ENCODE measurements at regions not wholly inside any gene's neighbourhood (a gene's known extent, or its start where the extent isn't known, plus 50 kb on each side); places are given as distances from the start of the nearest gene placed in this dataset.

- DNase-seq (ENCODE audit: low read depth in 3 of 3, low spot score in 2 of 3) = no peak
These were observed 282.6 kb downstream of the IRF8 start for GRCh38 chr16:86181526-86181925.

- no peak for DNase-seq (ENCODE audit: low read depth in 3 of 3, low spot score in 2 of 3)
These were observed 285.2 kb downstream of the IRF8 start for GRCh38 chr16:86184185-86184584.

DNA sequence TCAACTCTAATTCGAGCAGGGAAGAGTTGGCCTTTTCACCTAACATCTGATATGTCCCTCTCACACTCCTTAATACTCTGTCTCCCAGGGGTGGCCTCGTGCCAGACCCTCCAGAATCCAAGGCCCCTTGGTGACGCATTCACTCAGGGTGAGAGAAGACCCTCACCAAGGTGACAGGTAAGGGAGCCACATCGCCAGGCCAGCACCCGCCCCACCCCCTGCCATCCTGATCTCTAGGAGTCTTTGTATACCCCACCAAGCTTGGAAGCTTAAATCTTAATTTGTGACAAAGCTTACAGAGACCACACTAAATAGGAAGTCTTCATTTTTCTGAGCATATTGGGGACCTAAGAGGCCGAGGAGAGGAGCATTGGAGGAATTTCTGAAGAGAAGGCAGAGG, 286.1 kb downstream of the IRF8 start:
- no peak for DNase-seq (ENCODE audit: low read depth in 3 of 3, low spot score in 2 of 3)

DNA sequence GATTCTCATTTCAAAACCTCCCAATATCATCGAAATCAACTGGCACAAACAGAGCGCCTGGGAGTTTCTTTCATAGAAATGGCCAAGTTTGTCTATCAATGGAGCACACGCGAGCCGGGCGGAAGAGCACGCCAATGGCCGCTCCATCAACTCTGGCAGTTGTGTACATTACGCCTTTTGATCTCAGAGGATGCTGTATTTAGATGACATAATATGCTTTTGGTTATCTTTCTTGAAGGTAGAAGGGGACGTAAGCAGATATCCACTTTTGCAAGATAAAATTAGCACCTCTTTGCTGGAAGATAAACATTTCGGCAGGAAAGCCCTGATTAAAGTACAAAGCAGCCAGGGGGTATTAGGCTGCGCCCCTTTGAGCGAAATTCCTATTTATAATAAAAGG, 287.4 kb downstream of the IRF8 start:
- no peak for DNase-seq (ENCODE audit: low read depth in 3 of 3, low spot score in 2 of 3)

- no peak for DNase-seq (ENCODE audit: low read depth in 3 of 3, low spot score in 2 of 3)
These were observed 291.0 kb downstream of the IRF8 start for GRCh38 chr16:86189934-86190333.

GRCh38 chr16:86191663-86192062, 292.7 kb downstream of the IRF8 start:
- no peak for DNase-seq (ENCODE audit: low read depth in 3 of 3, low spot score in 2 of 3)

DNA sequence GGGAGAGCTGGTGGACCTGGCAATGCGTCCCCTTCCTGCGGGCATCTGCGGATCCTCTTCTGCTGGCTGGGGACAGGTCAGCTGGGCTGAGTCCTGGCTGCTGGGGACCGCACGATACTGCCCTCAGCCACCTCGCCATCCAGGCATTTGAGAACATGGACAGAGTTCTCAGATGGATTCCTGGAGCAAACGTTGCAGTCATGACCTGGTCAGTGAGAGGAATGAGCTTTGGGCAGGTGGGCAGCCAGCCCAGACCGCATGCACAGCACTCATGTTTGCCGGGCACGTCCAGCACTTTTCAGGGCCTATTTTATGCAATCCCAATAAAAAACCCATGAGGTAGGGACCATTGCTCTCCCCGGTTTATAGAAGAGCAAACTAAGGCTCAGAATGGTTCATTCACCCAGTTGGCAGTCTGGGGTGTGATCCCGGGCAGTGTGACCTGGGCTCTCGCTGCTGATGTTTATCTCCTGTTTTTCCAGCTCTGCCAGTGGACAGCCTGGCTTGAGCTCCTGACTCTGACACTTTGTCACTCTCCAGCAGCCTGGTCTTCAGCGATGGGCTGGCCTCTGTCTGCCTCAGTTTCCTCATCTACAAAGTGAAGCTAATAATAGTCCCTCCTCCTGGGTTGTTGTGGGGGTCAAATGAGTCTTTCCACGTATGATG, 294.7 kb downstream of the IRF8 start:
- DNase-seq (ENCODE audit: low read depth in 3 of 3, low spot score in 2 of 3) = no peak

- DNase-seq (ENCODE audit: low read depth in 3 of 3, low spot score in 2 of 3) = no peak
These were observed 297.1 kb downstream of the IRF8 start for GRCh38 chr16:86195863-86196630.

DNA sequence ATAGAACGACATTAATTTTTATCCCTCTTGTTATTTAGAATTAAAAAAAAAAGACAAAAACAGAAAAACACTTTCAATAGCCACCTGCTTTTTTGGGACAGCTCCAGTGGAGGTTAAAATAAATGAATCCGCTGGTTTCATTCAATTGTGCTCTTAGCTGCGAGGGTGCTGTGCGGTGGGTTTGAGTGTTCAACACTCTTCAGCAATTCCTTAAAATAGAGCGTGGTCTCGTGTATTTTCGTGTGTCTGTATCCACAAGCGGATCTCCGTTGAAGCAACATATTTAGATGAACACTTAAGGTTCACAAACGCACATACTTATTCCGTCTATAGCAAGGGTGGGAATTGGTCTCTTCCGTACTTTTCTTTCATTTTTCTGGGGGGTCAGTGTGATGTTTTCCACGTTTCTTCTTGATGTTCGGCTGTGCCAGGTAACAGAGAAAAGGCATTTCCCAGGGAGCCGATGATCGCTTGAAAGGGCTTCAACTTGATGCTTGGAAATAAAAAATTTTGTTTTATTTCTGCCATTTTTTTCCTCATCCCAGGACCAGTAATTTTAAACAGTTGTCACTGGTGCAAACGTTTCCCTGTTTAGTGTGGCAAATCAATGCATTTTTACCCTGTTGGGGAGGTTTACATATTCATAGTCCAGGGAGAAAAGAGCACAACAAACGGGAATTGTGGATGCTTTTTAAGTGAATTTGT, 297.9 kb downstream of the IRF8 start:
- no peak for DNase-seq (ENCODE audit: low read depth in 3 of 3, low spot score in 2 of 3)

DNA sequence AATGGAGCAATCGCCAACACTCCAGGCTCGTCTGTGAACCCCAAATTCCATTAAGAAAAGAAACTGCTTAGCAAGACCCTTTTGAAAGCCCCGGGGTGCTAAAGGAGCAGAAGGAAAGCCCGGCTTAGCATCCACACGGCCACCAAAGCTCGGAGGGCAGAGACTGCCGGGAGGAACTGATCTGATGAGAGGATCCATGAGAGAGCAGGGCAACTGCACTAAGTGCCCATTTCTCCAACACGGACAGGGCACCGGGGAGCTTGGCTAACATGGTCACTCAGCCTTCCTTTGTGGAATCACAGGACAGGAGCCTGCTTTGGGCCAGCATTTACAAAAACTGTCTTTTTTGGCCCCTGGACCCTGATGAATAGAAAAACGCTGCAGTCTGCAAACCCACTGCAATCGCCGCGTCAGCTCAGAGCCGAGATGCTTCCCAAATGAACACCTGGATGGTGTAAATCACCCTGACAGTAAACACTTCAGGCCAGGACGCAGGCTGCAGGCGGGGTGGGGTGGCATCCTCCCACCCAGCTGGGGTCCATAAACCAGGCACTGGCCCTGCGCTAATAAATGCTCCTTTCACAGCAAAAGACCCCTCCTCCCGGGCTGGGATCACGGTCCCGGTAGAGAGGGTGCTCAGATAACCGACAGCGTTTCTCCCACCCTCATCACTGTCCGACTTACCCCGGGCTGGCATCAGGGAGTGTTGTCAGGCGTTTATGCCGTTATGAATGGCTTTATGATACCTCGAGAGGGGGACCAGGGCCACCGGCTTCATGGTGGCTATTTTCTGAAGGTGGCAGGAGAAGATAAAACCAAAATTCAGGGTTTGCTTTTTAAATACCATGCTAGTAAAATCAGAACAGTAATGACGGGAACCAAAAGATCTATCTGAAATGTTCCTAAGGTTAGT, 299.5 kb downstream of the IRF8 start:
- no peak for DNase-seq (ENCODE audit: low read depth in 3 of 3, low spot score in 2 of 3)

DNA sequence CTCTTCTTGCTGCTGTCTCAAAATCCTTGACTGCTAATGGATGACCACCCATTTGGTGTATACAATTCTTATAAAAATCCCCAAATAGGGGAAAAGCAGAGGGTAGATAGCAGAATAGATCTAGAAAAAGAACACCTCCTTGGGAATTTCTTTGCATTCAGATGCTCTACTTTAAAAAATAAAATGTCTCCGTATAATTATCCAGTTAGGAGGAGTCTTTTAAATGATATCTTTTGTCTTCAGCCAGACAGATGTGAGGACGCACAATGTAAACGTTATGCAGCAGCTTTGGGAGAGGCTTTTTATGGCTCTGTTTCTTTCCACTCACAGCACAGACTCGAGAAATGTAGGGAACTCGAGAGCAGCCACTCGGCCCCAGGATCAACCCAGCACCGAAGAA, 300.2 kb downstream of the IRF8 start:
- DNase-seq (ENCODE audit: low read depth in 3 of 3, low spot score in 2 of 3) = no peak

DNA sequence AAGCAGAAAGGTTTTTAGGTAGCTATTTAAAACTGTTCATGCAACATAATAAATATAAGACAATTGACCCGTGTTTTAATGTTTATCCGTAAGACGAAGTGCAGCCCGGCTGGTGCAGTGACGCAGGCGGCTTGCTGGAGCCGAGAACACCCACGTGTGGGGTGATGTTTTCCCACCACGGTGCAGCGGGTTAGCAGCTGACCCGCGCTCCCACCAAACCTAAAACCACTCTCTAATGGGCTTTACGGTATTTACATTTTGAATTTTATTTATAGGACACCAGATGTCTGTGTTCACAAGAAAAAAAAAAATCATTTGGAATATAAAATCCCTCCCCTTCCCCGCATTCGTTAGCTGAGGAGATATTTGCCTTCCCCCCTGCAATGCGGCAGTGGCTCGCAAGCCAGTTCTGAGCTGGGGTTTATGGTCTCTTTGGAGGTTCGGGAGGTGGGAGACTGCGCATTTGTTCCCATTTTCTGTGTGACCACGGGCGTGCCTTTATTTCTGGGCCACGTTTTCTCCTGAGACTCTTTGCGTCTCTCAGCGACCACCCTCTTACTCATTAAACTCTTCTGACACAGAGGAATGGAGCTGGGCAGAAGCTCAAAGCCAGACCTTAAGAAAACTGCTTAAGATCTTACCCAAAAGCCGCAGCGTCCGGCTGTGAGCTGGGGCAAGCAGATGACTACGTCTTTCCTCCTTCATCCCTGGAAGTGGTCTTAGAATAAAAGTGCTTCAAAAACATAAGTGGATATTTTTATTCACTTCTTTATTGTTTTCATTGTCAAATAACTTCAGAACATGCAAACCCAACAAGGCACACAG, 301.1 kb downstream of the IRF8 start:
- no peak for DNase-seq (ENCODE audit: low read depth in 3 of 3, low spot score in 2 of 3)

DNA sequence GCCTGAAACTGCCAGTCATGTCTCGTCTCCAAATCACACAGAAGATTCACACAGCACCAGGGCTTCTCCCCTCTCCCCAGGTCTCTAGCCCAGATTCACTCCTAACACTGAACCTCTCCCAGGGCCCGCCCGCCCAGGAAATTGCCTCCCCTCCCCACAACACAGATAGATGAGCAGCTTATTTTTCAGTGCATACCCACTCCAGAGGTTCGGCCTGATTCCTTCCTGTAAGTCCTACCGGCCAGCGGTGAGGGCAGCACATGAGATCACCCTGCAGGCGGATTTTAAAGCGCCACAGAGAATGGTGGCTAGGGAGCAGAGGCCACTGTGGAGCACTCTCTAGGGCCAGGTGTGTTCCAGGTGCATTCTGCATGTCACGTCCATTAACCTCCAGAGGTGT, 301.8 kb downstream of the IRF8 start:
- no peak for DNase-seq (ENCODE audit: low read depth in 3 of 3, low spot score in 2 of 3)

- no peak for DNase-seq (ENCODE audit: low read depth in 3 of 3, low spot score in 2 of 3)
These were observed 302.8 kb downstream of the IRF8 start for GRCh38 chr16:86201746-86202145.

DNA sequence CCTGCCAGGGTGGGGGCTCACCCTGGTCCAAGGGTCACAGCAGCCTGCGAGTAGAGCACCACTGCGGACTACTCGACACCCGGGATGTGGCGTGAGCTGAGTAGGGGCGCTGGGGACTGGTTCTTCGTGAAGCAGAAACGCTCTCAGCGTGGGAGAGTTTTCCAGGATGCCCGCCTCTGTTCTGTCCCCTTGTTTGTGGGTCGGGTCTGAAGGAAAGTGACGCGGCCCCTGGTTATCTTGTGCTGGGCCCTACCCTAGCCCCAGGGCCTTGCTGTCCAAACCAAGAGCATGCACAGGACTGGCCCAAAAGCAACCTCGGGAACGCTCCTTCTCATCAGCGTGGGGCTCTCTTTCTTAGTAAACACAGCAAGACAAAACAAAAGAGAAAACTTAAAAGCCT, 303.3 kb downstream of the IRF8 start:
- DNase-seq (ENCODE audit: low read depth in 3 of 3, low spot score in 2 of 3) = no peak

- no peak for DNase-seq (ENCODE audit: low read depth in 3 of 3, low spot score in 2 of 3)
These were observed 303.9 kb downstream of the IRF8 start for GRCh38 chr16:86202760-86203426.

- DNase-seq (ENCODE audit: low read depth in 3 of 3, low spot score in 2 of 3) = no peak
These were observed 304.8 kb downstream of the IRF8 start for GRCh38 chr16:86203557-86204275.

- no peak for DNase-seq (ENCODE audit: low read depth in 3 of 3, low spot score in 2 of 3)
These were observed 304.6 kb upstream of the FOXF1 start for GRCh38 chr16:86205521-86206245.

Data from right renal cortex interstitium (tissue), 3 donors.